DOHH2 (cell line): ENCODE measurements at regions not wholly inside any gene's neighbourhood (a gene's known extent, or its start where the extent isn't known, plus 50 kb on each side); places are given as distances from the start of the nearest gene placed in this dataset.

Experiments
- CTCF ChIP-seq: fragments of 200-600 bp; sonication (generic); IDR thresholded peaks from one replicate; pipeline ENCODE4 v1.5.1; 2014; ENCODE audit warnings: antibody characterized with exemption, mild to moderate bottlenecking, low read depth, low read length; ENCODE audit not compliant: poor library complexity, severe bottlenecking
- EZH2phosphoT487 ChIP-seq: fragments of 200-600 bp; sonication (generic); IDR thresholded peaks from 2 replicates; pipeline ENCODE4 v1.6.1; 2017; ENCODE audit warnings: borderline replicate concordance, mild to moderate bottlenecking, antibody characterized with exemption, low read length, moderate library complexity, mixed read lengths

GRCh38 chr1:219795363-219795917, 132.9 kb downstream of the SLC30A10 start:
- TF ChIP-seq CTCF (no peak), EZH2phosphoT487 (no peak)
